ENCODE measurements at regions not wholly inside any gene's neighbourhood (a gene's known extent, or its start where the extent isn't known, plus 50 kb on each side); places are given as distances from the start of the nearest gene placed in this dataset.

- TF ChIP-seq FOXP2 (optimal IDR thresholded peaks at IDR 0.05; ENCODE audit: control extremely low read depth, extremely low read length, insufficient read depth) (no peak), EZH2 (IDR thresholded peaks at IDR 0.05) (no peak), POLR2AphosphoS5 (IDR thresholded peaks at IDR 0.05; ENCODE audit: borderline replicate concordance, low read depth, low read length) (no peak)
These were observed 273.7 kb upstream of the KCNJ16 start for GRCh38 chr17:69801368-69801767.

GRCh38 chr17:69802045-69802740 lies 272.8 kb upstream of the KCNJ16 start:
- Histone ChIP-seq H3K4me3 (no peak overlapping the region), H3K9me3 (ENCODE audit: low read depth, low read length) (no peaks in the 10 kb centered on the region), H3K27ac (no peak overlapping the region), H3K36me3 (ENCODE audit: insufficient read depth, low read length) (no peaks in the 10 kb centered on the region), H3K9ac (ENCODE audit: insufficient read length) (no peak overlapping the region)
- no peak for TF ChIP-seq POLR2AphosphoS5 (IDR thresholded peaks at IDR 0.05; ENCODE audit: borderline replicate concordance, low read depth, low read length)
- TF ChIP-seq EZH2 (IDR thresholded peaks at IDR 0.05) = no peak
- no peak for TF ChIP-seq FOXP2 (optimal IDR thresholded peaks at IDR 0.05; ENCODE audit: control extremely low read depth, extremely low read length, insufficient read depth)
- DNase-seq (ENCODE audit: low read depth, low spot score) = no peak

More at GRCh38 chr17:69801368-69801767, 273.7 kb upstream of the KCNJ16 start:
- no peak overlapping the region for H3K27ac ChIP-seq
- no peak overlapping the region for H3K9ac ChIP-seq (ENCODE audit: insufficient read length)
- DNase-seq (ENCODE audit: low read depth, low spot score) = no peak
- H3K4me3 ChIP-seq = no peak overlapping the region
- no peaks in the 10 kb centered on the region for H3K36me3 ChIP-seq (ENCODE audit: insufficient read depth, low read length)
- no peaks in the 10 kb centered on the region for H3K9me3 ChIP-seq (ENCODE audit: low read depth, low read length)

GRCh38 chr17:69809331-69809730 lies 265.7 kb upstream of the KCNJ16 start:
- H3K36me3 ChIP-seq (ENCODE audit: insufficient read depth, low read length) = no peaks in the 10 kb centered on the region
- H3K9me3 ChIP-seq (ENCODE audit: low read depth, low read length) = no peaks in the 10 kb centered on the region
- TF ChIP-seq FOXP2 (optimal IDR thresholded peaks at IDR 0.05; ENCODE audit: control extremely low read depth, extremely low read length, insufficient read depth) (no peak), EZH2 (IDR thresholded peaks at IDR 0.05) (no peak), POLR2AphosphoS5 (IDR thresholded peaks at IDR 0.05; ENCODE audit: borderline replicate concordance, low read depth, low read length) (no peak)

GRCh38 chr17:69810326-69810965 lies 264.6 kb upstream of the KCNJ16 start:
- Histone ChIP-seq H3K36me3 (ENCODE audit: insufficient read depth, low read length) (no peaks in the 10 kb centered on the region), H3K9ac (ENCODE audit: insufficient read length) (no peak overlapping the region), H3K9me3 (ENCODE audit: low read depth, low read length) (no peaks in the 10 kb centered on the region), H3K27ac (no peak overlapping the region), H3K4me3 (no peak overlapping the region)
- no peak for DNase-seq (ENCODE audit: low read depth, low spot score)
- TF ChIP-seq POLR2AphosphoS5 (IDR thresholded peaks at IDR 0.05; ENCODE audit: borderline replicate concordance, low read depth, low read length) (no peak), EZH2 (IDR thresholded peaks at IDR 0.05) (no peak), FOXP2 (optimal IDR thresholded peaks at IDR 0.05; ENCODE audit: control extremely low read depth, extremely low read length, insufficient read depth) (no peak)

More at GRCh38 chr17:69809331-69809730, 265.7 kb upstream of the KCNJ16 start:
- no peak overlapping the region for H3K27ac ChIP-seq
- DNase-seq (ENCODE audit: low read depth, low spot score) = no peak
- no peak overlapping the region for H3K4me3 ChIP-seq
- H3K9ac ChIP-seq (ENCODE audit: insufficient read length) = no peak overlapping the region

- Histone ChIP-seq H3K27ac (no peak overlapping the region), H3K9ac (ENCODE audit: insufficient read length) (no peak overlapping the region), H3K9me3 (ENCODE audit: low read depth, low read length) (no peaks in the 10 kb centered on the region), H3K4me3 (no peak overlapping the region), H3K36me3 (ENCODE audit: insufficient read depth, low read length) (no peaks in the 10 kb centered on the region)
- no peak for DNase-seq (ENCODE audit: low read depth, low spot score)
- TF ChIP-seq POLR2AphosphoS5 (IDR thresholded peaks at IDR 0.05; ENCODE audit: borderline replicate concordance, low read depth, low read length) (no peak), FOXP2 (optimal IDR thresholded peaks at IDR 0.05; ENCODE audit: control extremely low read depth, extremely low read length, insufficient read depth) (no peak), EZH2 (IDR thresholded peaks at IDR 0.05) (no peak)
These were observed 262.7 kb upstream of the KCNJ16 start for GRCh38 chr17:69812240-69812837.

GRCh38 chr17:69814031-69814430 lies 261.0 kb upstream of the KCNJ16 start:
- TF ChIP-seq EZH2 (IDR thresholded peaks at IDR 0.05) (no peak), FOXP2 (optimal IDR thresholded peaks at IDR 0.05; ENCODE audit: control extremely low read depth, extremely low read length, insufficient read depth) (no peak), POLR2AphosphoS5 (IDR thresholded peaks at IDR 0.05; ENCODE audit: borderline replicate concordance, low read depth, low read length) (no peak)
- H3K9ac ChIP-seq (ENCODE audit: insufficient read length) = no peak overlapping the region
- H3K36me3 ChIP-seq (ENCODE audit: insufficient read depth, low read length) = no peaks in the 10 kb centered on the region
- H3K9me3 ChIP-seq (ENCODE audit: low read depth, low read length) = no peaks in the 10 kb centered on the region
- no peak for DNase-seq (ENCODE audit: low read depth, low spot score)
- no peak overlapping the region for H3K4me3 ChIP-seq
- H3K27ac ChIP-seq = no peak overlapping the region

- Histone ChIP-seq H3K9ac (ENCODE audit: insufficient read length) (no peak overlapping the region), H3K36me3 (ENCODE audit: insufficient read depth, low read length) (no peaks in the 10 kb centered on the region), H3K4me3 (no peak overlapping the region), H3K9me3 (ENCODE audit: low read depth, low read length) (no peaks in the 10 kb centered on the region), H3K27ac (no peak overlapping the region)
- DNase-seq (ENCODE audit: low read depth, low spot score) = no peak
- TF ChIP-seq EZH2 (IDR thresholded peaks at IDR 0.05) (no peak), FOXP2 (optimal IDR thresholded peaks at IDR 0.05; ENCODE audit: control extremely low read depth, extremely low read length, insufficient read depth) (no peak), POLR2AphosphoS5 (IDR thresholded peaks at IDR 0.05; ENCODE audit: borderline replicate concordance, low read depth, low read length) (no peak)
These were observed 259.6 kb upstream of the KCNJ16 start for GRCh38 chr17:69815406-69815805.

GRCh38 chr17:69818467-69818866 lies 256.6 kb upstream of the KCNJ16 start:
- no peaks in the 10 kb centered on the region for H3K36me3 ChIP-seq (ENCODE audit: insufficient read depth, low read length)

More at GRCh38 chr17:69818467-69818866, 256.6 kb upstream of the KCNJ16 start:
- no peak for TF ChIP-seq POLR2AphosphoS5 (IDR thresholded peaks at IDR 0.05; ENCODE audit: borderline replicate concordance, low read depth, low read length)
- TF ChIP-seq EZH2 (IDR thresholded peaks at IDR 0.05) = no peak
- TF ChIP-seq FOXP2 (optimal IDR thresholded peaks at IDR 0.05; ENCODE audit: control extremely low read depth, extremely low read length, insufficient read depth) = no peak
- H3K9ac ChIP-seq (ENCODE audit: insufficient read length) = no peak overlapping the region
- no peak overlapping the region for H3K27ac ChIP-seq
- DNase-seq (ENCODE audit: low read depth, low spot score) = no peak
- H3K9me3 ChIP-seq (ENCODE audit: low read depth, low read length) = no peaks in the 10 kb centered on the region
- no peak overlapping the region for H3K4me3 ChIP-seq
